Trophoblast cell (in vitro differentiated cells and primary cell): ENCODE measurements at regions not wholly inside any gene's neighbourhood (a gene's known extent, or its start where the extent isn't known, plus 50 kb on each side); places are given as distances from the start of the nearest gene placed in this dataset.
A peak's percentile ranks its signal among the peaks of the same experiment; 100 is the strongest.

Source experiments
- DNase-seq, 2 donors: peaks; one replicate each; pipeline ENCODE4 v3.0.0-alpha.2; 2016
- H2AFZ ChIP-seq: 2 replicates; pipeline ENCODE4 v1.6.1; 2013; ENCODE audit warnings: low read length, moderate library complexity, mild to moderate bottlenecking; ENCODE audit not compliant: insufficient read depth, poor library complexity
- H2AK5ac ChIP-seq: 2 replicates; pipeline ENCODE4 v1.6.1; 2013; ENCODE audit warnings: mild to moderate bottlenecking, low read length
- H2BK120ac ChIP-seq: 2 replicates; pipeline ENCODE4 v1.6.1; 2013; ENCODE audit warnings: low read length, mild to moderate bottlenecking, moderate library complexity; ENCODE audit not compliant: insufficient read depth, poor library complexity
- H2BK12ac ChIP-seq: 2 replicates; pipeline ENCODE4 v1.6.1; 2013; ENCODE audit warnings: mild to moderate bottlenecking, low read length, moderate library complexity
- H2BK5ac ChIP-seq: 2 replicates; pipeline ENCODE4 v1.6.1; 2013; ENCODE audit warnings: low read length, low read depth, moderate library complexity, mild to moderate bottlenecking; ENCODE audit not compliant: poor library complexity
- H3K14ac ChIP-seq: 2 replicates; pipeline ENCODE4 v1.6.1; 2013; ENCODE audit warnings: mild to moderate bottlenecking, low read length
- H3K18ac ChIP-seq: 2 replicates; pipeline ENCODE4 v1.6.1; 2013; ENCODE audit warnings: mild to moderate bottlenecking, low read length
- H3K23ac ChIP-seq: 2 replicates; pipeline ENCODE4 v1.6.1; 2013; ENCODE audit warnings: low read length
- H3K27ac ChIP-seq: 2 replicates; pipeline ENCODE4 v1.5.1; 2013; ENCODE audit warnings: low read depth, mild to moderate bottlenecking, inconsistent platforms, low read length, moderate library complexity
- H3K27me3 ChIP-seq: 2 replicates; pipeline ENCODE4 v1.6.1; 2013; ENCODE audit warnings: inconsistent platforms, mild to moderate bottlenecking, low read length, moderate library complexity; ENCODE audit not compliant: insufficient read depth
- H3K36me3 ChIP-seq, 2 experiments: 1 replicate in 1 of 2; 2 replicates in 1 of 2; pipeline ENCODE4 v1.6.1; 2013; ENCODE audit warnings: low read length in 2 of 2, mild to moderate bottlenecking in 2 of 2, moderate library complexity in 1 of 2; ENCODE audit not compliant: insufficient read depth in 2 of 2, control insufficient read depth in 1 of 2
- H3K4ac ChIP-seq: 2 replicates; pipeline ENCODE4 v1.6.1; 2013; ENCODE audit warnings: low read depth, mild to moderate bottlenecking, low read length, moderate library complexity
- H3K4me1 ChIP-seq, 2 experiments: 1 replicate in 1 of 2; 2 replicates in 1 of 2; pipeline ENCODE4 v1.6.1; 2013; ENCODE audit warnings: low read length in 2 of 2, mild to moderate bottlenecking in 2 of 2, moderate library complexity in 1 of 2; ENCODE audit not compliant: insufficient read depth in 2 of 2, control insufficient read depth in 1 of 2
- H3K4me2 ChIP-seq: 2 replicates; pipeline ENCODE4 v1.6.1; 2013; ENCODE audit warnings: inconsistent platforms, mild to moderate bottlenecking, low read length, moderate library complexity
- H3K4me3 ChIP-seq: 2 replicates; pipeline ENCODE4 v1.5.1; 2013; ENCODE audit warnings: mild to moderate bottlenecking, low read depth, low read length, inconsistent platforms
- H3K79me1 ChIP-seq: one replicate; pipeline ENCODE4 v1.6.1; 2013; ENCODE audit warnings: low read length
- H3K79me2 ChIP-seq: 2 replicates; pipeline ENCODE4 v1.6.1; 2013; ENCODE audit warnings: low read length, mild to moderate bottlenecking; ENCODE audit not compliant: control insufficient read depth, insufficient read depth, poor library complexity
- H3K9ac ChIP-seq: 2 replicates; pipeline ENCODE4 v1.6.1; 2013; ENCODE audit warnings: mild to moderate bottlenecking, low read length
- H3K9me3 ChIP-seq: 2 replicates; pipeline ENCODE4 v1.6.1; 2013; ENCODE audit warnings: low read depth, mild to moderate bottlenecking, control low read depth, inconsistent platforms, low read length; ENCODE audit not compliant: insufficient read depth
- H4K12ac ChIP-seq: 2 replicates; pipeline ENCODE4 v1.6.1; 2013; ENCODE audit warnings: low read depth, mild to moderate bottlenecking, low read length, moderate library complexity
- H4K8ac ChIP-seq: 2 replicates; pipeline ENCODE4 v1.6.1; 2013; ENCODE audit warnings: low read depth, mild to moderate bottlenecking, low read length, moderate library complexity
- H4K91ac ChIP-seq: one replicate; pipeline ENCODE4 v1.6.1; 2013; ENCODE audit warnings: low read depth, mild to moderate bottlenecking, low read length, moderate library complexity
- WGBS: extraction: QIAGEN DNeasy Blood & Tissue Kit; methylation state at CpG from one replicate; pipeline ENCODE4 v1.1.7; 2013; ENCODE audit warnings: missing lambda C conversion rate; ENCODE audit not compliant: insufficient read length, insufficient coverage; ENCODE audit errors: extremely low coverage; 5-methylcytosine and 5-hydroxymethylcytosine counted together

GRCh38 chr21:35886887-35887286, 173.4 kb downstream of the SETD4 start:
- no peak for DNase-seq
- H4K12ac ChIP-seq, result no peak overlapping the region
- no peak overlapping the region for H2BK120ac ChIP-seq
- H3K36me3 ChIP-seq, result no peaks in the 10 kb centered on the region
- no peak overlapping the region for H3K4me2 ChIP-seq
- H3K27ac ChIP-seq, result no peak overlapping the region
- H3K9ac ChIP-seq, result no peak overlapping the region
- no peak overlapping the region for H2BK5ac ChIP-seq
- no peak overlapping the region for H2AK5ac ChIP-seq
- H3K23ac ChIP-seq, result no peak overlapping the region
- no peak overlapping the region for H3K4ac ChIP-seq
- no peaks in the 10 kb centered on the region for H3K79me1 ChIP-seq
- WGBS, result no CpG with 5 or more reads among the region's 40 CpGs
- no peak overlapping the region for H4K91ac ChIP-seq
- H3K4me1 ChIP-seq, result no peaks in the 10 kb centered on the region
- H3K9me3 ChIP-seq, result no peaks in the 10 kb centered on the region
- H2AFZ ChIP-seq, result no peak overlapping the region
- no peak overlapping the region for H3K4me3 ChIP-seq
- no peaks in the 10 kb centered on the region for H3K79me2 ChIP-seq
- no peak overlapping the region for H4K8ac ChIP-seq
- no peak overlapping the region for H3K14ac ChIP-seq
- no peak overlapping the region for H2BK12ac ChIP-seq
- no peaks in the 10 kb centered on the region for H3K27me3 ChIP-seq
- H3K18ac ChIP-seq, result no peak overlapping the region

GRCh38 chr21:35885942-35886541, 174.3 kb downstream of the SETD4 start:
- no peak overlapping the region for H4K91ac ChIP-seq
- H3K9ac ChIP-seq, result no peak overlapping the region
- no CpG with 5 or more reads among the region's 7 CpGs for WGBS
- no peak overlapping the region for H3K23ac ChIP-seq
- no peak overlapping the region for H4K12ac ChIP-seq
- H3K79me1 ChIP-seq, result no peaks in the 10 kb centered on the region
- H2AFZ ChIP-seq, result no peak overlapping the region
- H3K79me2 ChIP-seq, result no peaks in the 10 kb centered on the region
- H2BK12ac ChIP-seq, result no peak overlapping the region
- H4K8ac ChIP-seq, result no peak overlapping the region
- no peak overlapping the region for H3K27ac ChIP-seq
- H3K36me3 ChIP-seq, result no peaks in the 10 kb centered on the region
- no peak overlapping the region for H3K14ac ChIP-seq
- H2BK5ac ChIP-seq, result no peak overlapping the region
- H3K18ac ChIP-seq, result no peak overlapping the region
- no peaks in the 10 kb centered on the region for H3K27me3 ChIP-seq
- H3K4me2 ChIP-seq, result no peak overlapping the region
- no peaks in the 10 kb centered on the region for H3K9me3 ChIP-seq
- H3K4ac ChIP-seq, result no peak overlapping the region
- DNase-seq, result no peak
- H2BK120ac ChIP-seq, result no peak overlapping the region
- H3K4me3 ChIP-seq, result no peak overlapping the region
- no peaks in the 10 kb centered on the region for H3K4me1 ChIP-seq
- no peak overlapping the region for H2AK5ac ChIP-seq

GRCh38 chr21:35882791-35883240, 177.5 kb downstream of the SETD4 start:
- Histone ChIP-seq H3K9ac (no peak overlapping the region), H2BK12ac (no peak overlapping the region), H3K27ac (no peak overlapping the region), H3K14ac (no peak overlapping the region), H3K18ac (no peak overlapping the region), H3K79me1 (no peaks in the 10 kb centered on the region), H2BK5ac (no peak overlapping the region), H4K8ac (no peak overlapping the region), H3K4me2 (no peak overlapping the region), H2BK120ac (no peak overlapping the region), H3K4me3 (no peak overlapping the region), H3K27me3 (no peaks in the 10 kb centered on the region), H2AFZ (no peak overlapping the region), H3K4me1 (no peaks in the 10 kb centered on the region), H2AK5ac (no peak overlapping the region), H3K23ac (no peak overlapping the region), H4K91ac (no peak overlapping the region), H3K9me3 (peaks cover 2% of the 10 kb centered on the region), H3K36me3 (no peaks in the 10 kb centered on the region), H4K12ac (no peak overlapping the region), H3K4ac (no peak overlapping the region), H3K79me2 (no peaks in the 10 kb centered on the region)
- peak in 1 of 2 donors; percentile 9 for DNase-seq
- no CpG with 5 or more reads among the region's 10 CpGs for WGBS

- no peak overlapping the region for H2BK120ac ChIP-seq
- H3K79me2 ChIP-seq, result no peaks in the 10 kb centered on the region
- no peak overlapping the region for H3K14ac ChIP-seq
- H2BK12ac ChIP-seq, result no peak overlapping the region
- H3K9ac ChIP-seq, result no peak overlapping the region
- no peak overlapping the region for H4K91ac ChIP-seq
- no peak overlapping the region for H3K4me2 ChIP-seq
- no peak overlapping the region for H3K23ac ChIP-seq
- no CpG with 5 or more reads among the region's 2 CpGs for WGBS
- no peaks in the 10 kb centered on the region for H3K79me1 ChIP-seq
- H4K12ac ChIP-seq, result no peak overlapping the region
- H2AFZ ChIP-seq, result no peak overlapping the region
- H4K8ac ChIP-seq, result no peak overlapping the region
- no peak overlapping the region for H3K4me3 ChIP-seq
- no peaks in the 10 kb centered on the region for H3K4me1 ChIP-seq
- no peak overlapping the region for H3K4ac ChIP-seq
- H3K36me3 ChIP-seq, result no peaks in the 10 kb centered on the region
- no peak overlapping the region for H2BK5ac ChIP-seq
- H2AK5ac ChIP-seq, result no peak overlapping the region
- no peak overlapping the region for H3K18ac ChIP-seq
- no peak for DNase-seq
- H3K27me3 ChIP-seq, result no peaks in the 10 kb centered on the region
- H3K27ac ChIP-seq, result no peak overlapping the region
- peaks cover 2% of the 10 kb centered on the region for H3K9me3 ChIP-seq
Measured at GRCh38 chr21:35873441-35873840, 186.9 kb downstream of the SETD4 start.
